GM12801 (cell line): ENCODE measurements at regions not wholly inside any gene's neighbourhood (a gene's known extent, or its start where the extent isn't known, plus 50 kb on each side); places are given as distances from the start of the nearest gene placed in this dataset.

Experiments used
- CTCF ChIP-seq: IDR thresholded peaks from one replicate; pipeline ENCODE4 v1.5.1; 2011; ENCODE audit warnings: control low read depth; ENCODE audit not compliant: insufficient read length; ENCODE audit errors: extremely low read depth

GRCh38 chr10:62492870-62493180 is 118.7 kb downstream of the ZNF365 start:
- no peak for TF ChIP-seq CTCF

- TF ChIP-seq CTCF: no peak
These were observed 122.8 kb downstream of the ZNF365 start for GRCh38 chr10:62496925-62497324.

- TF ChIP-seq CTCF: no peak
These were observed 124.1 kb downstream of the ZNF365 start for GRCh38 chr10:62498271-62498670.

GRCh38 chr10:62501547-62501946 is 127.4 kb downstream of the ZNF365 start:
- no peak for TF ChIP-seq CTCF

- TF ChIP-seq CTCF: no peak
These were observed 128.9 kb downstream of the ZNF365 start for GRCh38 chr10:62502995-62503613.

- TF ChIP-seq CTCF: no peak
These were observed 129.7 kb downstream of the ZNF365 start for GRCh38 chr10:62503872-62504271.

GRCh38 chr10:62506371-62506770 is 132.2 kb downstream of the ZNF365 start:
- TF ChIP-seq CTCF: no peak

- TF ChIP-seq CTCF: no peak
These were observed 137.1 kb downstream of the ZNF365 start for GRCh38 chr10:62511238-62511637.
